ENCODE measurements at regions not wholly inside any gene's neighbourhood (a gene's known extent, or its start where the extent isn't known, plus 50 kb on each side); places are given as distances from the start of the nearest gene placed in this dataset.

- no peak for TF ChIP-seq CTCF (conservative IDR thresholded peaks at IDR 0.05; ENCODE audit: low read length)
- no peak for TF ChIP-seq EZH2phosphoT487 (IDR thresholded peaks at IDR 0.05; ENCODE audit: borderline replicate concordance)
Observed at GRCh38 chr19:28859811-28860210, 353.1 kb downstream of the UQCRFS1 start.

All from Loucy (cell line).